Activated CD4-positive, alpha-beta T cell treated with anti-CD3 and anti-CD28 coated beads, Interleukin-2, amount 50 U/mL, for 1 hour (primary cell): ENCODE measurements at regions not wholly inside any gene's neighbourhood (a gene's known extent, or its start where the extent isn't known, plus 50 kb on each side); places are given as distances from the start of the nearest gene placed in this dataset.
"Not testable (repeated sequence)": the region's sequence is repeated elsewhere in the genome, so short reads cannot be mapped to it uniquely, and the experiment has no call there.

Experiments used
- DNase-seq: peaks from one replicate; pipeline ENCODE4 v3.0.0-alpha.2; 2020

GRCh38 chr5:174570662-174571061, 153.7 kb upstream of the MSX2 start:
- no peak for DNase-seq

GRCh38 chr5:174571662-174572397, 152.6 kb upstream of the MSX2 start:
- no peak for DNase-seq

DNA sequence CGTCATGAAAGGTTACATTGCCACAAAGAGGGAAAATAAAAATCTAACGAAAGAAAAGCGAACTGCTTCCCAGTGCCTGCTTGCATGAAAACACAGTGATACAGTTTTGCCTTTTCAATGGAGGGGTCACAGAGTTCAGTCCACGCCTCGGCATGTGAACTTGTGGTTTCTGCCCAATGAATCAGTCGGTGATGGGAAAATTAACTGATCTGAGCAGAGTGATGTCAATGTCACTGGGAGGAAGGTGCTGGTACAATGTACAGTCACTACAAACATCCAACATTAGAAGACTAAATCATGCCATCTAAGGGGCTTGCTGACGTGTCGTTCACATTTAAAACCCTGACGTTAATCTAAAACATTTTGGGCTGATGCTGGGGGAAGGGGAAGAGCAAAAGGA, 151.8 kb upstream of the MSX2 start:
- DNase-seq, result no peak

- no peak for DNase-seq
These were observed 151.0 kb upstream of the MSX2 start for GRCh38 chr5:174573221-174573994.

DNA sequence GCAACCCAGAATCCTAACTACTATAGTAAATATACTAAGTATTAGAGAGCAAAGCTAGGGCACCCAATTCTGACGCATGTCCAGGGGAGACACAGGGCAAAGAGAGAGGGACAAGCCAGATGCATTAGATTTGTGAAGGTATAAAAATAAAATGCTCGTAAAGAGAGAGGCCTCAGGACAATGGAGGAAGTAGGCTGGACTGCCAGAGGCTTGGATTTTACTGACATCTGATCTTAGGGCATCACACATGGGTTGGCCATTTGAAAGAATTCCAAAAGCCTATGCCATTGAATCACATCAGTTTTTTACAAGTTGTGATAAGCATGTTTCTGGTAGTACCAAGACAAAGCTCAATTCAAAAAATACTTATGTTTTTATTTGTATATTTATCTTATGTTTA, 149.3 kb upstream of the MSX2 start:
- DNase-seq, result no peak

DNA sequence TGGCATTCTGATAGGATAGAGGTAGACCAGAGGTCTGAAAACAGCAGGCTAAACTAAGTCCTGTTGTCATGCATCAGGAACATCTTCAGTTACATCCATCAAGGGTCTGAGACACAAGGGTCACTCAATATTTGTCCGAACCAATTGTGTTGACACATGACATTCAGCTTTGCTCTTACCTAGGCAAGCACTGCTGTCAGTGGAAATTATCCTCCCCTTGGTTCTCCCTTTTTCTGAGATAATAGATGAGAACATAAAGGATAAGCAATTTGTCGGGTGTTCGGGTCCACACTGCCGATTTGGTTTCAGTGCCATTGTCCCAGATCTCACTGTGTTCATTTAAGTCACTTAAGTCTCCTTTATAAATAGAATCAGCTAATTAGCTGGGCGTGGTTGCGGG, 148.3 kb upstream of the MSX2 start:
- DNase-seq, result no peak

GRCh38 chr5:174581479-174581878, 142.9 kb upstream of the MSX2 start:
- DNase-seq, result no peak

DNA sequence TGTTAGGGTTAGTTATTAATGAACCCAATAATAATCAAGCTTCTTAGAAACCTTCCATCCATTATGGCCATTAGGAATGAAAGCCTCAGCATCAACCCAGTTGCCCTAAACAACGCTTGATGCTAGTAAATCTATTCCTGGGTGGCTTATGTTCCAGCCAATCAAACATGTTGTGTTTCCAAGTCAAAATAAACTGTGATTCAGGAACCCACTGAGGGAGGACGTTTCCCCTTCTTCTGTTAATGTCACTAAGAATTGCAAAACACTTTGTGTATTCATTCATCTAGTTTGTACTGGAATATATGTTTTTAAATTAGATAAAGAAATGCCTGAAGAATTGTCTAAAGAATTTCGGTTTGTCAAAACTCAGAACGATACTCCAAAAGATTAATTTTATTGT, 142.5 kb upstream of the MSX2 start:
- no peak for DNase-seq

- no peak for DNase-seq
These were observed 141.3 kb upstream of the MSX2 start for GRCh38 chr5:174583071-174583470.

GRCh38 chr5:174585472-174585871, 138.9 kb upstream of the MSX2 start:
- no peak for DNase-seq

GRCh38 chr5:174586163-174586562, 138.2 kb upstream of the MSX2 start:
- not testable (repeated sequence) for DNase-seq

GRCh38 chr5:174589011-174589410, 135.4 kb upstream of the MSX2 start:
- no peak for DNase-seq

GRCh38 chr5:174589599-174589998, 134.8 kb upstream of the MSX2 start:
- no peak for DNase-seq

DNA sequence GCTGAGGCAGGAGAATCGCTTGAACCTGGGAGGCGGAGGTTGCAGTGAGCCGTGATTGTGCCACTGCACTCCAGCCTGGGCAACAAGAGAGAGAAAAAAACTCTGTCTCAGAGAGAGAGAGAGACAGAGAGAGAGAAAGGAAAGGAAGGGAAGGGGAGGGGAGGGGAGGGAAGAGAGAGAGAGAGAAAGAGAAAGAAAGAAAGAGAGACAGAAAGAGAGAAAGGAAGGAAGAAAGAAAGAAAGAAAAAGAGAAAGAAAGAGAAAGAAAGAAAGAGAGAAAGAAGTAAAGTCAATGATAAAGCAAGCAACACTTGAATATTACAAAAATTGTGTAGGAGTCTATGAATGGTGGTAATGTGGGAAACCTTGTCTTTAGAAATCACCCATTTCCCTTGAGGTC, 133.6 kb upstream of the MSX2 start:
- DNase-seq, result no peak

- no peak for DNase-seq
These were observed 128.0 kb upstream of the MSX2 start for GRCh38 chr5:174596429-174596828.

DNA sequence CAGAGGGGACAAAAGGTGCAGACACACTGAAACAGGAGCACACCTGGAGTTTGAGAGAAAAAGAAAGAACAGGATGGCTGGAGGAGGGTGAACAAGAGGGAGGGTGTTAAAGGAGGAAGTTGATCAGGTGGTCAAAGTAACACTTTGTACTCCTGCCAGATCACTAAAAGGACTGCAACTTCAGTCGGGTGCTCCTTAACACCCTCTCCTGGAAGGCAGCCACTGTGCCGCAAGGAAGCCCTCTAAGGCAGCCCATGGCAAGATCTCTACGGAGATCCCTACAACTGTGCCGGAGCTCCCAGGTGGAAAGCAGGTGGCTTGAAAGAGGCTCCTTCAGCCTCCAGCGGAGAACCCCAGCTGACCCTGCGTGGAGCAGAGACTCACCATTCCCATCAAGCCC, 124.4 kb upstream of the MSX2 start:
- no peak for DNase-seq

- DNase-seq, result no peak
These were observed 122.4 kb upstream of the MSX2 start for GRCh38 chr5:174601946-174602345.

- no peak for DNase-seq
These were observed 118.2 kb upstream of the MSX2 start for GRCh38 chr5:174606153-174606552.

GRCh38 chr5:174606646-174607045, 117.7 kb upstream of the MSX2 start:
- no peak for DNase-seq

DNA sequence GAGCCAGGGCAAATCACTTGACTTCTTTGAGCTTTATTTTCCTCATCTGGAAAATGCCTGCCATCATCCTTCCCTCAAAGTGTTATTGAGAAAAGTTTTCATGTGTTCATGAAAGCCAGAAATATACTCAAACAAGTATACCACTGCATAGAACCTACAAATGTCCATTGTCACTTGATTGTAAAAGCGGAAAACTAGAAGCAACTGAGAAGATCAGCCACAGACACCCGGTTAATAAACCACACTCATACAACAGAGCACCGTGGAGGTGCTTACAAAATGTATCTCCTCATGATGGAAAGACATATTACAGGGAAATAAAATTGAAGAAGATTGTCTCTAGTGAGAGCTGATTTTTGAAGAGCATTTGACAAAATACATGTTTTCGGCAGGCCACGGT, 117.2 kb upstream of the MSX2 start:
- DNase-seq, result no peak

DNA sequence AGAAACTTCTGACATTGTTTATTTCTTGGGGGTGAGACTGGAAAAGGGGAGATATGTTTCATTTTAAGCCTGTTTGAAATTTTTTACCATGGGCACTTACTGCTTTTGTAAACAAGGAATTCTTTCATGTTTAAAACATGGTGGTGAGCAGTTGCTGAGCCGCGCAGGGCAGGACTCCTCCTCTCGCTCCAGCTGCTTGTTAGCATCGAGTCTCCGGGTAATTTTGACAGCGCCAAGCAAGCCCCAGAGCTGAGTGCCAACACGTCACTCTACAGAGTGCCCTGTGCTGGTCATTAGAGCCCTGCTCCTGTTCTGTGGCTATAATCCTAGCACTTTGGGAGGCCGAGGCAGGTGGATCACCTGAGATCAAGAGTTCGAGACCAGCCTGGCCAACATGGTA, 116.5 kb upstream of the MSX2 start:
- DNase-seq, result no peak

DNA sequence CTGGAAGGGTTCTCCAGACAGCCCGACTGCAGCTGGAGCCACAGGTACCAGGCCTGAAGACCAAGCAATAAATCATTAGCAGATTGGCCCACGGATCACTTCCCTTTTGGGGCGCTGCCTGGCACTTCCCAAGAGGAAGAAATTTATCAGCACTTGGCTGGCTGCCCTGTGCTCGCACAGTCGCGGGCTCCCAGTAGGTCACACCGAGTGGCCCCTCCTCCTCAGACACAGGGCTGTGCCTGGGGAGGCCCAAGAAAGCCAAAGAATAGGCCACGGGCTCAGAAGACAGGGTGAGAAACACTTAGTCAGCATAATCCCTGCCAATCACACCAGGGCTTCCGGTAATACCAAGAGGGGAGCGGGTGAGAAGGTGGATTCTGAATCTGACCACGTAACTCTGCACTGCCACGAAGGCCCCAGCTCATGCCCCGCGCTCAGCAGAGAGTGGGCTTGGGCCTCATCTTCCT, 115.7 kb upstream of the MSX2 start:
- DNase-seq, result no peak

- DNase-seq, result no peak
These were observed 115.3 kb upstream of the MSX2 start for GRCh38 chr5:174609116-174609515.

DNA sequence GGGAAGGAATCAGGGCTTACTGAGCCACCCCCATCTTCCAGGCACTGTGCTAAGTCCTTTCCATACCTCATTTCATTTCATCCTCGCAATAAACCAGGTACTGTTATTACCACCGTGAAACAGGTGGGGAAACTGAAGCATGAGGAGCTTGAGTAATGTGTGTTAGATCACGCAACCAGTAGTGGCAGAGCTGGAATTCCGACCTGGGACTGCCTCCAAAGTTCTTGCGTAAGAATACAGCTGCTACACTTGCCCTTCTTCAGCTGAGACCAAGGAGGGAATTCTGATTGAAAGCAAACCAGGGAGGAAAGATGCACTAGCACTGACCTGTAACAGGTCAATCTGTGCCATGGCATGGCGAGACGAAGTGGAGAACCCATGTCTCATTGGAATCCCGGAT, 113.4 kb upstream of the MSX2 start:
- DNase-seq, result no peak

- DNase-seq, result no peak
These were observed 111.7 kb upstream of the MSX2 start for GRCh38 chr5:174612686-174613085.
